Fibroblast of lung (primary cell): ENCODE measurements at regions not wholly inside any gene's neighbourhood (a gene's known extent, or its start where the extent isn't known, plus 50 kb on each side); places are given as distances from the start of the nearest gene placed in this dataset.

Source experiments
- EZH2 ChIP-seq: IDR thresholded peaks from 2 replicates; pipeline ENCODE4 v1.5.1; 2012; ENCODE audit warnings: low read length, control low read depth, mild to moderate bottlenecking; ENCODE audit errors: missing control alignments
- TF ChIP-seq, protein P1 (sequence below), 2 donors: IDR thresholded peaks in 1 of 2; conservative IDR thresholded peaks in 1 of 2; 1 replicate in 1 of 2; 2 replicates in 1 of 2; pipeline ENCODE4 v1.5.1; 2011 to 2012; ENCODE audit warnings: low read length in 2 of 2, control low read depth in 1 of 2, inconsistent platforms in 1 of 2, low read depth in 1 of 2, mild to moderate bottlenecking in 1 of 2

DNA sequence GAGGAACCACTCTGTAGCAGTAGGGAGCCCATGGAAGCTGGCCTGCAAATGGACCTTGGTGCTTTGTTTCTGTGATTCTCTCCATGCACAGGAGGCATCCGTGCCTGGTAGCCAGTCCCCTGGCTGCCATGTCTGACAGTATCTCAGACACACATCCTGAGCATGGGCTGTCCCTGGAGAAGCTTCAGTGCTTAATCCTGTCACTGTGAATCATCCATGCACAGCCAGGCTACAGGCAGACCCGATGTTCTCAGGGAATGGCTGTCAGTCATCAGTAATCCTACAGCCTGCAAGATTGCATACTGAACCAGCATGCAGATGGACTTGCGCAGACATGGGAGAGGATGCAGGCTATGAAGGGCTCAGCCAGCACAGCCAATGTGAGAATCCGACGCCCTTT is 606.3 kb upstream of the PLXNA2 start:
- TF ChIP-seq, protein P1, sequence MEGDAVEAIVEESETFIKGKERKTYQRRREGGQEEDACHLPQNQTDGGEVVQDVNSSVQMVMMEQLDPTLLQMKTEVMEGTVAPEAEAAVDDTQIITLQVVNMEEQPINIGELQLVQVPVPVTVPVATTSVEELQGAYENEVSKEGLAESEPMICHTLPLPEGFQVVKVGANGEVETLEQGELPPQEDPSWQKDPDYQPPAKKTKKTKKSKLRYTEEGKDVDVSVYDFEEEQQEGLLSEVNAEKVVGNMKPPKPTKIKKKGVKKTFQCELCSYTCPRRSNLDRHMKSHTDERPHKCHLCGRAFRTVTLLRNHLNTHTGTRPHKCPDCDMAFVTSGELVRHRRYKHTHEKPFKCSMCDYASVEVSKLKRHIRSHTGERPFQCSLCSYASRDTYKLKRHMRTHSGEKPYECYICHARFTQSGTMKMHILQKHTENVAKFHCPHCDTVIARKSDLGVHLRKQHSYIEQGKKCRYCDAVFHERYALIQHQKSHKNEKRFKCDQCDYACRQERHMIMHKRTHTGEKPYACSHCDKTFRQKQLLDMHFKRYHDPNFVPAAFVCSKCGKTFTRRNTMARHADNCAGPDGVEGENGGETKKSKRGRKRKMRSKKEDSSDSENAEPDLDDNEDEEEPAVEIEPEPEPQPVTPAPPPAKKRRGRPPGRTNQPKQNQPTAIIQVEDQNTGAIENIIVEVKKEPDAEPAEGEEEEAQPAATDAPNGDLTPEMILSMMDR (conservative IDR thresholded peaks at IDR 0.05 in 1 of 2, IDR thresholded peaks at IDR 0.05 in 1 of 2; ENCODE audit: low read depth in 1 of 2, low read length in 2 of 2) = no peak
- no peak for TF ChIP-seq EZH2
